Hepatocyte (in vitro differentiated cells): ENCODE measurements at regions not wholly inside any gene's neighbourhood (a gene's known extent, or its start where the extent isn't known, plus 50 kb on each side); places are given as distances from the start of the nearest gene placed in this dataset.

Experiments used
- DNase-seq: peaks from one replicate; pipeline ENCODE4 v3.0.0-alpha.2; 2016; ENCODE audit warnings: low spot score
- H2AFZ ChIP-seq: fragments of 200-600 bp; sonication (generic); 2 replicates; pipeline ENCODE4 v1.6.0; 2016; ENCODE audit warnings: antibody characterized with exemption, mild to moderate bottlenecking
- H3K27ac ChIP-seq: fragments of 200-600 bp; sonication (generic); 2 replicates; pipeline ENCODE4 v1.5.1; 2016; ENCODE audit warnings: mild to moderate bottlenecking
- H3K27me3 ChIP-seq: fragments of 200-600 bp; sonication (generic); 2 replicates; pipeline ENCODE4 v1.6.1; 2016
- H3K36me3 ChIP-seq: fragments of 200-600 bp; sonication (generic); replicated peaks from 2 replicates; pipeline ENCODE4 v1.5.1; 2016; ENCODE audit warnings: low read depth; ENCODE audit not compliant: insufficient read depth
- H3K4me1 ChIP-seq: fragments of 200-600 bp; sonication (generic); 2 replicates; pipeline ENCODE4 v1.5.1; 2016; ENCODE audit warnings: mild to moderate bottlenecking, moderate library complexity; ENCODE audit not compliant: insufficient read depth
- H3K4me2 ChIP-seq: fragments of 200-600 bp; sonication (generic); 2 replicates; pipeline ENCODE4 v1.6.0; 2016
- H3K4me3 ChIP-seq: fragments of 200-600 bp; sonication (generic); 2 replicates; pipeline ENCODE4 v1.5.1; 2016; ENCODE audit warnings: mild to moderate bottlenecking
- H3K79me2 ChIP-seq: fragments of 200-600 bp; sonication (generic); 2 replicates; pipeline ENCODE4 v1.6.0; 2017; ENCODE audit warnings: mild to moderate bottlenecking
- H3K9me2 ChIP-seq: fragments of 200-600 bp; sonication (generic); replicated peaks from 2 replicates; pipeline ENCODE4 v1.6.0; 2017; ENCODE audit warnings: mild to moderate bottlenecking; ENCODE audit not compliant: insufficient read depth
- H3K9me3 ChIP-seq: fragments of 200-600 bp; sonication (generic); 2 replicates; pipeline ENCODE4 v1.5.1; 2016; ENCODE audit warnings: low read depth, mild to moderate bottlenecking
- H4K20me1 ChIP-seq: fragments of 200-600 bp; sonication (generic); 2 replicates; pipeline ENCODE4 v1.6.0; 2016; ENCODE audit warnings: mild to moderate bottlenecking; ENCODE audit not compliant: insufficient read depth, poor library complexity, severe bottlenecking
- CTCF ChIP-seq: fragments of 200-600 bp; sonication (generic); IDR thresholded peaks from 2 replicates; pipeline ENCODE4 v1.5.1; 2016; ENCODE audit warnings: antibody characterized with exemption, mild to moderate bottlenecking; ENCODE audit not compliant: poor library complexity
- EZH2 ChIP-seq: fragments of 200-600 bp; sonication (generic); IDR thresholded peaks from 2 replicates; pipeline ENCODE4 v1.6.1; 2016; ENCODE audit warnings: antibody characterized with exemption, mild to moderate bottlenecking, borderline replicate concordance
- EZH2phosphoT487 ChIP-seq: fragments of 200-600 bp; sonication (generic); IDR thresholded peaks from one replicate; pipeline ENCODE4 v1.6.1; 2018; ENCODE audit warnings: antibody characterized with exemption, mild to moderate bottlenecking, low read depth, moderate library complexity; ENCODE audit not compliant: unreplicated experiment, severe bottlenecking
- WGBS: methylation state at CpG from one replicate; pipeline ENCODE4 v1.1.6; 2016; ENCODE audit warnings: low lambda C conversion rate; ENCODE audit errors: missing lambda C conversion rate; 5-methylcytosine and 5-hydroxymethylcytosine counted together

- Histone ChIP-seq H4K20me1 (no peaks in the 10 kb centered on the region), H3K9me3 (no peaks in the 10 kb centered on the region), H3K4me1 (peaks cover 5% of the 10 kb centered on the region), H3K36me3 (no peaks in the 10 kb centered on the region), H3K27ac (no peak overlapping the region), H3K9me2 (no peaks in the 10 kb centered on the region), H3K4me2 (no peak overlapping the region), H3K27me3 (no peaks in the 10 kb centered on the region), H2AFZ (no peak overlapping the region), H3K79me2 (no peaks in the 10 kb centered on the region), H3K4me3 (no peak overlapping the region)
- WGBS, result 92% methylated on average over 1 of the region's 1 CpG
- TF ChIP-seq CTCF (no peak), EZH2phosphoT487 (no peak), EZH2 (no peak)
- DNase-seq, result no peak
These were observed 124.8 kb upstream of the FAM3C start for GRCh38 chr7:121520911-121521310.

DNA sequence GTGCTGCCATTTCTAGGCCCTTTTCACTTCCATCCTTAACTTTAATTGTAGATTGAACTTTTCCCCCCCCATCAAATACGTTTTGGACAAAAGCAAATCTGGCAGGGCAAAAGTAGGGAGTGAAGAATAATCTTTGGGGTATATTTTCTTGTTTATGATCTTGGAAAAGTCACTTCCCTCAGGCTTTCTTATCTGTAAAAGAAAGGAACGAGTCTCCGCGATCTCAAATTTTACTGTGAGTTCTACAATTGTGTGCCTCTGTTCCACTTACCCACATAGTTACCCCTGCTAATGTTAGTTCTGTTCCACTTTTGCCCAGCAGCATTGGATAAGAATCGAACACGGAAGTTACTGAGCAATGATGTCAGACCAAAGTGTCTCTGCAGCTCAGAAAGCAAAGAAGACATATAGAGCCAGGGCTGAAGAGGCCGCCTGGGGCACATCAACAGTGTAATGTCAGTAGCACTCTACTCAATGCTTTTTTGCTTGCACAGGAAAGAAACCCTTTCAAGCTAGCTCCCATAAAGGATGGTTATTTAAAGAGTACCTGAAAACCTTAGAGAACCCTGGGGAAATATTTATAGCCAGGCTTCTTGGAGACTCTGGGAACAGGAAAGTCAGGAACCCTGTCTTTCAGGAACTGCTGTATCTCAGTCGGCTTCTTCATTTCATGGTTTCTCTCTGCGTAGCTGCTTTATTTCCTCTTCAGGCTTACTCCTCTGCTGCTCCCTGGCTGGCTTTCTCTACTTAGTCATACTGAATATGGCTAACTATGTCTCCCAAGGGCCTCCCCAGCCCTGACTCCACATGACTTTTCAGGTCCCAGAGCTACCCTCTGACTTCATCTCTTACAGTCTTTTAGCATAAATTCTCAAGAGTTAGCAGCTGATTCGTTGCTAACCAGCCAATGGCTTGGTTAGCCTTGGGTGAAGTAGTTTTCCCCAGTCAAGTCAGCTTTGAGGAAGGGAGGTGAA, 123.7 kb upstream of the FAM3C start:
- no peak for TF ChIP-seq EZH2phosphoT487
- no peak for TF ChIP-seq EZH2
- TF ChIP-seq CTCF, result no peak
- H4K20me1 ChIP-seq, result no peaks in the 10 kb centered on the region
- DNase-seq, result no peak
- no peaks in the 10 kb centered on the region for H3K36me3 ChIP-seq
- peak overlapping the region; percentile 42 for H2AFZ ChIP-seq
- H3K9me3 ChIP-seq, result no peaks in the 10 kb centered on the region
- WGBS, result 80% methylated on average over 10 of the region's 10 CpGs
- H3K9me2 ChIP-seq, result no peaks in the 10 kb centered on the region
- H3K4me3 ChIP-seq, result no peak overlapping the region
- no peak overlapping the region for H3K4me2 ChIP-seq
- H3K4me1 ChIP-seq, result peaks cover 5% of the 10 kb centered on the region
- H3K27me3 ChIP-seq, result no peaks in the 10 kb centered on the region
- no peaks in the 10 kb centered on the region for H3K79me2 ChIP-seq
- peak overlapping the region; percentile 28 for H3K27ac ChIP-seq

- 89% methylated on average over 2 of the region's 2 CpGs for WGBS
These were observed 121.5 kb upstream of the FAM3C start for GRCh38 chr7:121517591-121517990.

More at GRCh38 chr7:121517591-121517990, 121.5 kb upstream of the FAM3C start:
- Histone ChIP-seq H3K4me2 (no peak overlapping the region), H3K79me2 (no peaks in the 10 kb centered on the region), H3K27me3 (no peaks in the 10 kb centered on the region), H3K36me3 (no peaks in the 10 kb centered on the region), H4K20me1 (no peaks in the 10 kb centered on the region), H2AFZ (no peak overlapping the region), H3K9me3 (no peaks in the 10 kb centered on the region), H3K27ac (no peak overlapping the region), H3K9me2 (no peaks in the 10 kb centered on the region), H3K4me1 (peaks cover 5% of the 10 kb centered on the region), H3K4me3 (no peak overlapping the region)
- TF ChIP-seq CTCF, result no peak
- no peak for TF ChIP-seq EZH2phosphoT487
- TF ChIP-seq EZH2, result no peak
- DNase-seq, result no peak
